8988T (cell line): ENCODE measurements at regions not wholly inside any gene's neighbourhood (a gene's known extent, or its start where the extent isn't known, plus 50 kb on each side); places are given as distances from the start of the nearest gene placed in this dataset.

Experiments
- DNase-seq: peaks from one replicate; pipeline ENCODE4 v3.0.0; 2011

GRCh38 chr5:58143727-58144126 lies 316.2 kb downstream of the PLK2 start:
- DNase-seq = no peak

DNA sequence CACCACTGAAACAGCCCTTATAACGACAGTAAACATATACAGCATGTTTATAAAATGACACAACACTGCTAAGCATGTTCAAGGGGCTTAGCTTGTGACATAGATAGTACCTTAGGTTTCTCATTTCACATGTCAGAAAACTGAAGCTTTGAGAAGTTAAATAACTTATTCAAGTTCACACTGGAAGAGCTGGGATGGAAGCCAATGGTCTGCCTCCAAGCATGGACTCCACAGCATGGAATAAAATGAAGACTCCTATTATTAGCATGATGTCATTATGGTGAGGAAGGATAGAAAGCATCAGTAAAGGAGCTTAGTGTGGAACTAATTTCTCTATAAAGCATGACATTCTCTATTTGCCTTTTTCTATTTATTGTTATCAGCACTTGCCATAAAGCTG lies 316.7 kb downstream of the PLK2 start:
- DNase-seq = no peak

- DNase-seq = no peak
These were observed 321.1 kb downstream of the PLK2 start for GRCh38 chr5:58138791-58139190.

DNA sequence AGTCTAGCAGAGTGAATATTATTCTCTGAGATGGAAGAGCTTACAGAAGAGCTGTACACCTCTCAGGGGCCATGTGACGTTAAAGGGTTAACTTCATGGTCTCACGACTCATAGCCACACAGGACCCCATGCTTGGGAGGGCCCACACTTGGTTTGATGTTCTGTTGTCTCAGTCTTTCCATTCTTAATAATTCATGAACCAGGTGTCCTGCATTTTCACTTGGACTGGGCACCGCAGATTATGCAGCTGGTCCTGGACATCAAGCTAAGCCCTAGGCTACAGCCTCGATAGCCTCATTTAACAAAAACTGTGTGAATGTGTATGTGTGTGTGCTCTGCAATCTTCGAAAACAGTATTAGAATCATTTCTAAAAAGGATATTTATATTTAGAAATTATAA lies 323.5 kb downstream of the PLK2 start:
- DNase-seq = no peak

GRCh38 chr5:58135571-58136335 lies 324.1 kb downstream of the PLK2 start:
- DNase-seq = no peak

DNA sequence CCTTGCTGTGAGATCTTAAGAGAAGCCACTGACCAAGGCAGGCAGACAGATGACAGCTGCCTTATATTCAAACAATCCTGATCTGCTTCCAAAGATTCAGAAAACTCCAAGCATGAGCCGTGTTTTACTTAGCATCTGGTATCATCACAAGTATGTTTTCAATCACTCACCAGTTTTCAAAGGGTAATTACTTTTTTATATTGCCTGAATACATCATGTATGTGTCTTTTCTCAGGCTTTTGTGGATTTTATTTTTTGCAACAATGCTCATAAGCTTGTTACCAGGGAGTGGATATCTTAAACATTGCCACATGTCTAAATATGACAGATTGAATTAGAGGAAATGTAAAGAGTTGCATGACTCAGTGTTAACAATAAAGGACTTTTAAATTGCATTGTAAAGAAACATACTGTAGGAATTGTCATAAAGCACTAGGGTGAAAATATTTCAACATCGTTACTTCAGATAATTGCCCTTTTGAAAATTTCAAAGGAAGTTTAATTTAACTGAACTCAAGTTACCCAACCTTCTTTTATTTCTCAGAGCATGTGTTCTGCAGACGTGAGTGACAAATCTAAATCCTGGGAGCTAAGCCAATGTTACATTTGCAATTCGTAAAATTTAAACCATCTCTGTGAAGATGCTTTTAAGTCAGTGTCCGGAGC lies 326.1 kb downstream of the PLK2 start:
- no peak for DNase-seq

DNA sequence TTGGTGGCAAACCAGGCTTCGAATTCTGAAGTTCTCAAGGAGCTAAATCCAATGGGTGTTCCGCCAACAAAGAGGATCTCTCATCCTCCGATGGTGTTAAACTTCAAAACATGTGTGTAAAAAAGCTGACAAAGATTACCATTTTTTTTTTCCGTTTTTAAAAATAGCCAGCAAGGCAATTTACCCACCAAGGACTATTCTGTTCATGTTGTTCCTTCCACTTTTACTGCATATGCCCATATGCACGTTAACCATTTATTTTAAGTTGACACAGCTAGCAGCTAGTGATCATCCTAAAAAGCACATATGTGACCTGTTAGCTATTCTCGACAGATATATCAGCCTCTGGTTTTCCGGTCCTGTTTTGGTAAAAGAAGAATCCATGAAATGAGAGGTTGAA lies 326.7 kb downstream of the PLK2 start:
- DNase-seq = no peak

DNA sequence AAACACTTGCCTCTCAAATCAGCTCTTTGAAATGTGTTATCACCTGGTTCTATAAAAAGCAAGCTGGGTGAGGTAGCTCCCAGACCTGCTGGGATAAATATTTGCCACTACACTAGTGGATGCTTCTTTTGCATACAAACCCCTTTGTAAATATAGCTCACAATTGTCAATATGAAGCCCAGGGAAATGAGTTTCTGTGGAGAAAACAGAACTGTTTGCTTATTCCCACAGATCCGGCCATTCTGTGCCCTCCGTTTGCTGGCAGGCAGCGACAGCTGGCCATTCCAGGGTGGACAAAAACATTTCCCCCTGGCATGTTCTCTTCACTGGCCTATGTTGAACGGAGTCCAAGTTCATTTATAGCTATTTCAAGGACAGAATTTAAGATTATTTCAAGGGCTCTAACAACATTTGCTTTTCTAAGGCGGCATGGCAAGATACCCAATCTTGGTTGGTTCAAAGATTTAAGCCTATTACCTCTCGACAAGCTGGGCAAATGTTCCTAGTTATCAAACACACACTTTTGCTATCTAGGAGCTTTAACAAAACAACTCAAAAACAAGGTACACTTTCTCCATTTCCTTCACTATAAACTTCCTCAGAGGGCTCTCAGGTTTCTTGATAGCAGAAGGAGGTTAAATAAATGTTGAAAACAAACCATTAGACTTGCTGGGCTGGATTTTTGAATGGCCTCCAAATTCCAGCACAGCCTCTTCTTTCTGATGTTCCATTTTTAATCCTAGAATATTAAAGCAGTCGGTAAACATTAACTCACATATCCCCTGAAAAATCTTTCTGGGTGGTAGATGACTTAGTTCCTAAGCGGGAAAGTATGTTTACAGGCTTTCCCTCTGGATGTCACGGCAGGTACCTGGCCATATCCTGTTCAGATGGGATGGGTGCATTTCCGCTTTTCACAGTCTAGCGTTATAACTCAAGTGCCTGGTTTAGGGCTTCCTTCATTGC lies 332.3 kb downstream of the PLK2 start:
- DNase-seq = no peak

DNA sequence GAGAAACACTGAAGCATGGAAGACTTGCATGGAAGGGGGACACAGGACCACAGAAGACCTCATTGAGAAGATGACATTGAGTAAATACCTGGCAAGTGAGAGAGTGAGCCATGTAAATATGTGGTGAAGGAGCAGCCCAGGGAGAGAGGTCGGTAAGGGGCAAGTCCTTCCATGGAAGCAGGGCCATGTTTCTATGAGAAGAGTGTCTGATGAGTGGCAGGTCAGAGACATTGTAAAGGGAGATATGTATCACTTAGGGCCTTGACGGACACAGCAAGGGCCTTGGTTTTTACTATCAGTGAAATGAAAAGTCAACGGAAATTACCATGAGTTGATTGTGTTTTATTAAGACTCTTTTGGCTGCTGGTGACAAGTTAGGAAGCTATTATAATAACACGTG lies 336.4 kb downstream of the PLK2 start:
- DNase-seq = no peak

DNA sequence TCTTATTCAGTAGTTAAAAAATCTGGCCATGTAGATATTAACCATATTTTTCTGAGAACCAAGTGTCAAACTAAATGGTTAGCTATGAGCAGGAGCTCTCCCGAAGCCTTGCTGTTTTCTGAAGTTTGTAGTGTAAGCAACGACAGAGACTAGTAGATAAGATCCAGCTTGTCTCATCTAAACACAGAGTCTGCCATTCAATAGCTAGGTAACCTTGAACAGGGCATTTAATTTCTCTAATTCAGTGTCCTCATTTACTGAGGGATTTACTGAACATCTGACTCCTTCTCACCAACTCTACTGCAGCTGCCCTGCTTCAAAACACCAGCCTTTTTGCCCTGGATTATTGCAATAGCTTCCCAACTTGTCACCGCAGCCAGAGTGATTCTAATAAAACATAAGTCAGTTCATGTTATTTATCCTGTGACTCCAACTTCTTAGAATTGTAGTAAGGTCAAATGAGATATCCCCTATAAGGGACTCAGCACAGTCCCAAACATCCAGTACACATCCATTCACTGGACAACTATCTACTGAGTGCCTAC lies 337.0 kb downstream of the PLK2 start:
- DNase-seq = no peak

DNA sequence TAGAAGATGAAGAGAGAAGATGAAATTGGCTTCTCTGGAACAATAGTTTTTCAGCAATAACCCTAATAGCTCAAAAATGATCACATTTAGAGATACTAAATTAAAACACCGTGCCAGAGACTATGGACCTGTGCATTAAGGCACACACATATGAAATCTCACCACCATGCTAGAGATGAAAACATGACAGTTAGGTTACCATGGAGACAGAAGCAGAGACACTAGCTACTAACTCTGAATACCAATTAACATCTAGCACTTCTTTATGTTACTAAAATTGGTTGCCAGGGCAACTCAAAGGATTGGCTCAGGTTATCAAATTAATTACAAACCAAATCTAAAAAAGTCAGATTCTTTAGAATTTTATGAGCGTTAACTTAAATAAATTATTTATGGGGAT lies 337.7 kb downstream of the PLK2 start:
- no peak for DNase-seq

GRCh38 chr5:58121391-58121790 lies 338.5 kb downstream of the PLK2 start:
- no peak for DNase-seq

DNA sequence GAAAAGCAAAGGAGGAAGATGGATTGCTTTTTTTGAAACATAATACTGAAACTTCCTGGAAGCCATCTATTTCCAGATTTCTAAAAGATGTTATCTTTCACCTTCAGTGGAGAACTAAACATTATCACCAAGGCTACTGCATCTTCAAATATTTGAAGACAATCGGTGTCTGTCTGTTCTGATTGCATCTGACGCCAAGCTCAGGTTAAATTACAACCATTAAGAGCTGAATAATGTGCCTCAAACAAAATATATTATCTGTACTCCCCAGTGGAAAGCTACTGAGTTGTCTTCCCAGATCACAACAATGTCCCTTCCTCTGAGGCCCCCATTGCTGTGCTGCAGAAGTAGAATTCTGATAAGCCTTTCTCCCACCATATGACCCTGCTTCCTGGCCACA lies 342.3 kb downstream of the PLK2 start:
- DNase-seq = no peak

- no peak for DNase-seq
These were observed 343.5 kb downstream of the PLK2 start for GRCh38 chr5:58116346-58116745.

DNA sequence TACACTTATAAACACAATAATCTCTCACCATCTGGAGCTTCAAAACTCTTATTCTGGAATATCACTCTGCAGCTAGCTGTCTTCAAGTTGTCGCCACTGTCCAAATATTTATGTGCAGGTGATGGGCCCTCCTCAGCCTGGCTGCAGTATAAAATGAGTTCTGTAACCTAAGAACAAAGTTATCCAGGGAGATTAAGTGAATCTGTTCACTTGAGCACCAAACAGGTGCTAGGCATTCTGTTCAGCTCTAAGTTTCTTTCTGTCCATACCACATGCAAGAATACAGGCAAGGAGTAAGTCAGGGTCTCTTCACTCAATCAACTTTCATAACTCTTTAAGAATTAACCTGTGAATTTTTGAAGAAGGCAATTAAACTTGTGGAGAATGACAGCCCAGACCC lies 344.1 kb downstream of the PLK2 start:
- no peak for DNase-seq

GRCh38 chr5:58114324-58114723 lies 345.6 kb downstream of the PLK2 start:
- DNase-seq = no peak

- no peak for DNase-seq
These were observed 346.7 kb downstream of the PLK2 start for GRCh38 chr5:58113172-58113571.

GRCh38 chr5:58108511-58108910 lies 351.4 kb downstream of the PLK2 start:
- DNase-seq = no peak

GRCh38 chr5:58107704-58108103 lies 352.2 kb downstream of the PLK2 start:
- no peak for DNase-seq

DNA sequence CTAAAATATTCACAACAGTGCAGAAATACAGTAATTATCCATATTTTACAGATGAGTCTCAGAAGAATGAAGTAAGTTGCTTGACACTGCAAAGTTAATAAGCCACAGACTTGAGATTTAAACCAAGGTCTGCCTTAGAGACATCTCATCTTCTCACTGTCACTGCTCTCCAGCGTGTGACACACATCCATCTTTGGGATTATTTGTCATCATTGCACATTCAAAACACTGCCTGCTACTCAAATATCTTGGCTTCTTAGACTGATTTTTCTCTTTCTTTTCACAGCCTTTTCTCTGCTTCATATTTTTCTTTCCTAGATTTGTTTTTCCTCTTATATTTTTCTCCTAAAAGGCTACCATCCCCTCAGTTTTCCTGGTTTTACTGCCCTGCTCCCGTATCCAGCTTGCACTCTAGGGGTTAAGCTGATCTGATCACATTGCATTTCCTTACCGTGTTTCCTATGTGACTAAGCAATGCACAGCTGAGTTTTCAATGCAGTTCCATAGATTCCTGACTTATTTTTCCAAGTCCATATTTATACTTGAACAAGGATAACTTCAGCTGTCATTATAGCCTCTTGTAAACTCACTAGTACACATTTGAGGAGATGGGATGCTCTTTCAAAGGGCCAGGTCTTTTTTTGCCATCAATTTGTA lies 353.0 kb downstream of the PLK2 start:
- no peak for DNase-seq

DNA sequence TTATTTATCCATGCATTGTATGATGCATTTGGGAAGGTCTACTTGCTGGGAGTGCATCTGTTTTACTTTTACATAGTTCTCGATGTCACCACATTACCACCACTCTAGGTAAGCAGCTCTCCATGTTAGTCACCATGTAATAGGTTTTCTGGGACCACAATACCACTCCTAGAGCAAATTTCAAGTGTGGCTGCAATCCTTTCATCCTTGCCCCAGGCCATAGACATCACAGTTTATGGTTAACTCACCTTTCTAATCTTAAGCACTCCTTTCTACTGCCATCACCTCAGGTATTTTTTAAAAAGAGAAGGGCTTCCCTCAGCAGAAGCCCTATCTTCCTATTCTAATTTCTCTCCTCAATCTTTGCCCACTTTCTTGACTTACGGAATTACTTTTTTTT lies 354.1 kb downstream of the PLK2 start:
- no peak for DNase-seq

DNA sequence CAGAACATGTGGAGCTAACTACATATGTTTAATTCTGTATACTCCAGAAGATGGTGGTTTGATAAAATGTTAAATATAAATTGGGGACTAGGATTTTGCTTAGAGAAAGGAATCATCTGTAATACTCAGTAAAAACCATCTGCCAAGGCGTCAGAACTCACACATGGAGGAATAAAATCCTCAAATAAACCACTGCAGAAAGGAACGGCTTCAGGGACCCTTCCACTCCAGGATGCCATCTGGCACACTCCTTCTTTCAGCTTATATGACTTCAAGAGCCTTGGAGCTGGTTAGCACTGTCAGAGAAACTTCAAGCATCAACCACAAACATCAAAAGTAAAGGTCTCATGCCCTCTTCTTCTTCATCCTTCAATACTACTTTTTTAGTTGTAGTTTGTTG lies 360.6 kb downstream of the PLK2 start:
- DNase-seq = no peak

DNA sequence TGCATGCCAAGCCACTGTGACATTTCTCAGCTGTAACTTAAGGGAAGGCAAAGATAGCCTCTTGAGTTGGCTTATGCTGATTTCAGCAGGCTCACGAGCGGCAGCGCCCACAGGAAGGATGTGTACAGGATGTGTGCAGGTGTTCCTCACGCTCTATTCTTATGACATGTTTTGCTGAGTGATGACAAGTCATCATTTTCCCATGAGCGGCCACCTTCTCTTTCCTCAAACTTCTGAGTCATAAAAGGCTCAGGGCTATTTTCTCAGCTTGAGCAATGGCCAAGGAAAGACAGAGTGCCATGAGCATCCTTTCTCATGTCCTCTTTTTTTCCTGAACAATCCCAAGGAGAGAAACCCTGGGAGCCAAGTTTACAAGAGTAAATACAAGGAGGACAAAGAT lies 365.9 kb downstream of the PLK2 start:
- DNase-seq = no peak
